Neuron (in vitro differentiated cells): ENCODE measurements at regions not wholly inside any gene's neighbourhood (a gene's known extent, or its start where the extent isn't known, plus 50 kb on each side); places are given as distances from the start of the nearest gene placed in this dataset.
"Not testable (repeated sequence)": the region's sequence is repeated elsewhere in the genome, so short reads cannot be mapped to it uniquely, and the experiment has no call there.

ENCODE experiments used
- H2AFZ ChIP-seq: one replicate; pipeline ENCODE4 v1.6.1; 2013; ENCODE audit warnings: low read depth, mild to moderate bottlenecking, inconsistent platforms, low read length, moderate library complexity
- H3K27me3 ChIP-seq: one replicate; pipeline ENCODE4 v1.6.1; 2013; ENCODE audit warnings: low read length; ENCODE audit not compliant: insufficient read depth
- H3K36me3 ChIP-seq: one replicate; pipeline ENCODE4 v1.6.1; 2013; ENCODE audit warnings: low read length; ENCODE audit not compliant: insufficient read depth
- H3K4me1 ChIP-seq: one replicate; pipeline ENCODE4 v1.6.1; 2013; ENCODE audit warnings: low read length; ENCODE audit not compliant: insufficient read depth
- H3K4me3 ChIP-seq: 2 replicates; pipeline ENCODE4 v1.5.1; 2013; ENCODE audit warnings: mild to moderate bottlenecking, low read length, moderate library complexity
- H3K9me3 ChIP-seq: one replicate; pipeline ENCODE4 v1.6.1; 2013; ENCODE audit warnings: low read length

GRCh38 chr7:26070290-26070689 is 81.7 kb upstream of the NFE2L3 start:
- no peaks in the 10 kb centered on the region for H3K36me3 ChIP-seq
- no peak overlapping the region for H3K4me3 ChIP-seq
- no peaks in the 10 kb centered on the region for H3K9me3 ChIP-seq
- no peaks in the 10 kb centered on the region for H3K4me1 ChIP-seq
- peaks cover 23% of the 10 kb centered on the region for H3K27me3 ChIP-seq
- no peak overlapping the region for H2AFZ ChIP-seq

- Histone ChIP-seq H2AFZ (no peak overlapping the region), H3K27me3 (peaks cover 19% of the 10 kb centered on the region), H3K4me1 (no peaks in the 10 kb centered on the region), H3K36me3 (no peaks in the 10 kb centered on the region), H3K9me3 (no peaks in the 10 kb centered on the region), H3K4me3 (no peak overlapping the region)
Measured at GRCh38 chr7:26071622-26072456, 80.2 kb upstream of the NFE2L3 start.

- no peaks in the 10 kb centered on the region for H3K9me3 ChIP-seq
- no peaks in the 10 kb centered on the region for H3K4me1 ChIP-seq
- peaks cover 19% of the 10 kb centered on the region for H3K27me3 ChIP-seq
- H2AFZ ChIP-seq, result no peak overlapping the region
- H3K36me3 ChIP-seq, result no peaks in the 10 kb centered on the region
- H3K4me3 ChIP-seq, result no peak overlapping the region
Measured at GRCh38 chr7:26073041-26073440, 79.0 kb upstream of the NFE2L3 start.

- Histone ChIP-seq H3K9me3 (no peaks in the 10 kb centered on the region), H3K4me1 (peaks cover 2% of the 10 kb centered on the region), H3K27me3 (peaks cover 9% of the 10 kb centered on the region), H3K4me3 (no peak overlapping the region), H3K36me3 (no peaks in the 10 kb centered on the region), H2AFZ (no peak overlapping the region)
Measured at GRCh38 chr7:26074919-26075318, 77.1 kb upstream of the NFE2L3 start.

- H3K9me3 ChIP-seq, result no peaks in the 10 kb centered on the region
- peaks cover 2% of the 10 kb centered on the region for H3K4me1 ChIP-seq
- peaks cover 4% of the 10 kb centered on the region for H3K27me3 ChIP-seq
- H3K4me3 ChIP-seq, result no peak overlapping the region
- H3K36me3 ChIP-seq, result no peaks in the 10 kb centered on the region
- H2AFZ ChIP-seq, result no peak overlapping the region
Measured at GRCh38 chr7:26076691-26077090, 75.3 kb upstream of the NFE2L3 start.

GRCh38 chr7:26078437-26079336 is 73.3 kb upstream of the NFE2L3 start:
- H3K4me1 ChIP-seq, result peaks cover 2% of the 10 kb centered on the region
- no peaks in the 10 kb centered on the region for H3K36me3 ChIP-seq
- peaks cover 4% of the 10 kb centered on the region for H3K27me3 ChIP-seq
- H3K4me3 ChIP-seq, result peak overlapping the region; percentile 10
- H3K9me3 ChIP-seq, result no peaks in the 10 kb centered on the region
- H2AFZ ChIP-seq, result peak overlapping the region; percentile 7

- Histone ChIP-seq H3K36me3 (no peaks in the 10 kb centered on the region), H3K9me3 (no peaks in the 10 kb centered on the region), H3K4me3 (no peak overlapping the region), H3K4me1 (peaks cover 2% of the 10 kb centered on the region), H3K27me3 (peaks cover 4% of the 10 kb centered on the region), H2AFZ (no peak overlapping the region)
Measured at GRCh38 chr7:26081638-26082037, 70.4 kb upstream of the NFE2L3 start.

GRCh38 chr7:26083113-26083512 is 68.9 kb upstream of the NFE2L3 start:
- H3K36me3 ChIP-seq, result no peaks in the 10 kb centered on the region
- H2AFZ ChIP-seq, result no peak overlapping the region
- no peak overlapping the region for H3K4me3 ChIP-seq
- H3K4me1 ChIP-seq, result peaks cover 2% of the 10 kb centered on the region
- peaks cover 4% of the 10 kb centered on the region for H3K27me3 ChIP-seq
- no peaks in the 10 kb centered on the region for H3K9me3 ChIP-seq

- no peaks in the 10 kb centered on the region for H3K9me3 ChIP-seq
- no peak overlapping the region for H2AFZ ChIP-seq
- H3K4me3 ChIP-seq, result no peak overlapping the region
- no peaks in the 10 kb centered on the region for H3K36me3 ChIP-seq
- peaks cover 9% of the 10 kb centered on the region for H3K27me3 ChIP-seq
- no peaks in the 10 kb centered on the region for H3K4me1 ChIP-seq
Measured at GRCh38 chr7:26084418-26084817, 67.6 kb upstream of the NFE2L3 start.

- Histone ChIP-seq H2AFZ (no peak overlapping the region), H3K9me3 (no peaks in the 10 kb centered on the region), H3K4me3 (no peak overlapping the region), H3K36me3 (no peaks in the 10 kb centered on the region), H3K4me1 (peaks cover 3% of the 10 kb centered on the region), H3K27me3 (peaks cover 9% of the 10 kb centered on the region)
Measured at GRCh38 chr7:26085771-26086170, 66.2 kb upstream of the NFE2L3 start.

GRCh38 chr7:26087321-26088091 is 64.5 kb upstream of the NFE2L3 start:
- H3K27me3 ChIP-seq, result peaks cover 6% of the 10 kb centered on the region
- no peak overlapping the region for H3K4me3 ChIP-seq
- H2AFZ ChIP-seq, result no peak overlapping the region
- H3K36me3 ChIP-seq, result no peaks in the 10 kb centered on the region
- peaks cover 7% of the 10 kb centered on the region for H3K4me1 ChIP-seq
- no peaks in the 10 kb centered on the region for H3K9me3 ChIP-seq

- not testable (repeated sequence) for H3K27me3 ChIP-seq, H2AFZ ChIP-seq, H3K36me3 ChIP-seq, H3K4me3 ChIP-seq, H3K4me1 ChIP-seq, H3K9me3 ChIP-seq
Measured at GRCh38 chr7:26089469-26089868, 62.5 kb upstream of the NFE2L3 start.
